Neuron (in vitro differentiated cells): ENCODE measurements at regions not wholly inside any gene's neighbourhood (a gene's known extent, or its start where the extent isn't known, plus 50 kb on each side); places are given as distances from the start of the nearest gene placed in this dataset.
"Not testable (repeated sequence)": the region's sequence is repeated elsewhere in the genome, so short reads cannot be mapped to it uniquely, and the experiment has no call there.

Experiments used
- H2AFZ ChIP-seq: one replicate; pipeline ENCODE4 v1.6.1; 2013; ENCODE audit warnings: low read depth, mild to moderate bottlenecking, inconsistent platforms, low read length, moderate library complexity
- H3K27me3 ChIP-seq: one replicate; pipeline ENCODE4 v1.6.1; 2013; ENCODE audit warnings: low read length; ENCODE audit not compliant: insufficient read depth
- H3K36me3 ChIP-seq: one replicate; pipeline ENCODE4 v1.6.1; 2013; ENCODE audit warnings: low read length; ENCODE audit not compliant: insufficient read depth
- H3K4me1 ChIP-seq: one replicate; pipeline ENCODE4 v1.6.1; 2013; ENCODE audit warnings: low read length; ENCODE audit not compliant: insufficient read depth
- H3K4me3 ChIP-seq: 2 replicates; pipeline ENCODE4 v1.5.1; 2013; ENCODE audit warnings: mild to moderate bottlenecking, low read length, moderate library complexity
- H3K9me3 ChIP-seq: one replicate; pipeline ENCODE4 v1.6.1; 2013; ENCODE audit warnings: low read length

- Histone ChIP-seq H2AFZ (no peak overlapping the region), H3K27me3 (no peaks in the 10 kb centered on the region), H3K4me1 (no peaks in the 10 kb centered on the region), H3K4me3 (no peak overlapping the region), H3K9me3 (no peaks in the 10 kb centered on the region), H3K36me3 (no peaks in the 10 kb centered on the region)
Measured at GRCh38 chr1:221040691-221041285, 161.5 kb downstream of the HLX start.

GRCh38 chr1:221044538-221044937 lies 165.3 kb downstream of the HLX start:
- H2AFZ ChIP-seq, result no peak overlapping the region
- H3K36me3 ChIP-seq, result no peaks in the 10 kb centered on the region
- no peaks in the 10 kb centered on the region for H3K27me3 ChIP-seq
- no peaks in the 10 kb centered on the region for H3K9me3 ChIP-seq
- H3K4me3 ChIP-seq, result no peak overlapping the region
- no peaks in the 10 kb centered on the region for H3K4me1 ChIP-seq

- H2AFZ ChIP-seq, result no peak overlapping the region
- no peaks in the 10 kb centered on the region for H3K27me3 ChIP-seq
- H3K4me1 ChIP-seq, result no peaks in the 10 kb centered on the region
- H3K4me3 ChIP-seq, result no peak overlapping the region
- H3K36me3 ChIP-seq, result no peaks in the 10 kb centered on the region
- H3K9me3 ChIP-seq, result no peaks in the 10 kb centered on the region
Measured at GRCh38 chr1:221045151-221045550, 165.9 kb downstream of the HLX start.

GRCh38 chr1:221045842-221046831 lies 166.9 kb downstream of the HLX start:
- Histone ChIP-seq H3K4me1 (no peaks in the 10 kb centered on the region), H3K27me3 (no peaks in the 10 kb centered on the region), H2AFZ (no peak overlapping the region), H3K9me3 (no peaks in the 10 kb centered on the region), H3K4me3 (no peak overlapping the region), H3K36me3 (no peaks in the 10 kb centered on the region)

- not testable (repeated sequence) for H3K27me3 ChIP-seq, H3K9me3 ChIP-seq, H3K4me3 ChIP-seq, H2AFZ ChIP-seq, H3K4me1 ChIP-seq, H3K36me3 ChIP-seq
Measured at GRCh38 chr1:221051391-221051790, 172.1 kb downstream of the HLX start.

GRCh38 chr1:221053889-221054288 lies 174.6 kb downstream of the HLX start:
- Histone ChIP-seq H2AFZ (no peak overlapping the region), H3K36me3 (no peaks in the 10 kb centered on the region), H3K4me1 (no peaks in the 10 kb centered on the region), H3K4me3 (no peak overlapping the region), H3K9me3 (no peaks in the 10 kb centered on the region), H3K27me3 (no peaks in the 10 kb centered on the region)

- Histone ChIP-seq H2AFZ (no peak overlapping the region), H3K36me3 (no peaks in the 10 kb centered on the region), H3K9me3 (no peaks in the 10 kb centered on the region)
Measured at GRCh38 chr1:221059506-221059905, 180.3 kb downstream of the HLX start.

GRCh38 chr1:221063651-221064050 lies 184.4 kb downstream of the HLX start:
- Histone ChIP-seq H3K4me1 (no peaks in the 10 kb centered on the region), H3K9me3 (no peaks in the 10 kb centered on the region), H2AFZ (no peak overlapping the region), H3K36me3 (no peaks in the 10 kb centered on the region), H3K27me3 (no peaks in the 10 kb centered on the region), H3K4me3 (no peak overlapping the region)

More at GRCh38 chr1:221059506-221059905, 180.3 kb downstream of the HLX start:
- H3K4me3 ChIP-seq, result no peak overlapping the region
- H3K27me3 ChIP-seq, result no peaks in the 10 kb centered on the region
- no peaks in the 10 kb centered on the region for H3K4me1 ChIP-seq

- Histone ChIP-seq H3K4me3 (no peak overlapping the region), H3K4me1 (no peaks in the 10 kb centered on the region), H3K36me3 (no peaks in the 10 kb centered on the region), H3K9me3 (no peaks in the 10 kb centered on the region), H3K27me3 (no peaks in the 10 kb centered on the region), H2AFZ (no peak overlapping the region)
Measured at GRCh38 chr1:221066351-221067001, 187.2 kb downstream of the HLX start.

- no peak overlapping the region for H2AFZ ChIP-seq
- no peaks in the 10 kb centered on the region for H3K4me1 ChIP-seq
- no peak overlapping the region for H3K4me3 ChIP-seq
- H3K36me3 ChIP-seq, result no peaks in the 10 kb centered on the region
- H3K27me3 ChIP-seq, result no peaks in the 10 kb centered on the region
- no peaks in the 10 kb centered on the region for H3K9me3 ChIP-seq
Measured at GRCh38 chr1:221067721-221068120, 188.5 kb downstream of the HLX start.

- Histone ChIP-seq H3K4me3 (no peak overlapping the region), H3K36me3 (no peaks in the 10 kb centered on the region), H2AFZ (no peak overlapping the region), H3K4me1 (no peaks in the 10 kb centered on the region), H3K27me3 (no peaks in the 10 kb centered on the region), H3K9me3 (no peaks in the 10 kb centered on the region)
Measured at GRCh38 chr1:221069178-221069903, 190.1 kb downstream of the HLX start.

- Histone ChIP-seq H3K4me3 (no peak overlapping the region), H3K36me3 (no peaks in the 10 kb centered on the region), H2AFZ (no peak overlapping the region), H3K27me3 (no peaks in the 10 kb centered on the region), H3K4me1 (no peaks in the 10 kb centered on the region), H3K9me3 (no peaks in the 10 kb centered on the region)
Measured at GRCh38 chr1:221069986-221070385, 190.7 kb downstream of the HLX start.

- H3K9me3 ChIP-seq, result no peaks in the 10 kb centered on the region
- H3K27me3 ChIP-seq, result no peaks in the 10 kb centered on the region
- H3K36me3 ChIP-seq, result no peaks in the 10 kb centered on the region
- H3K4me1 ChIP-seq, result no peaks in the 10 kb centered on the region
- H3K4me3 ChIP-seq, result no peak overlapping the region
- H2AFZ ChIP-seq, result no peak overlapping the region
Measured at GRCh38 chr1:221071777-221072176, 192.5 kb downstream of the HLX start.
